ENCODE measurements at regions not wholly inside any gene's neighbourhood (a gene's known extent, or its start where the extent isn't known, plus 50 kb on each side); places are given as distances from the start of the nearest gene placed in this dataset.

DNA sequence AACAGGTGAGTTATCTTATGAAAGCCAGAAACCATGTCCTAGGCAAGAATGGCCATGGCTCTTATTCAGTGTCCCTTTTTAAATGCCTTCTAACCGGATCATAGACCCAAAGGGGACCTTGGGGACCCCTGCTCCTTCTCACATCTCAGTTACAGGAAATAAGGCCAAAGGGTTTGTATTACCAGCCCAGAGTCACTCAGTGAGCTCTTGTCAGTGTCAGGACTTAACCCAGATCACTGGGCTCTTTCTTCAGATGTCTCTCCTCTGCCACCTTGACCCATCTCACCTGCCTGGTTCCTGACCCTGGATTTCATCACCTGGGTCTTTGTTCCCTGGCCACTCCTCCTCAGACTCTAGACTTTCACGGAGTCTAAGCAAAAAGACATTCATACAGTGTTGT lies 556.7 kb downstream of the CMPK2 start:
- H3K79me1 ChIP-seq (ENCODE audit: insufficient read depth, low read depth, low read length, poor library complexity, severe bottlenecking): no peaks in the 10 kb centered on the region
- H4K5ac ChIP-seq (ENCODE audit: insufficient read length, low read depth, low read length): no peak overlapping the region
- H2BK15ac ChIP-seq (ENCODE audit: low read depth, low read length): no peak overlapping the region
- no peak overlapping the region for H2BK5ac ChIP-seq (ENCODE audit: insufficient read length, low read length)
- H4K91ac ChIP-seq (ENCODE audit: insufficient read length, low read depth, low read length): no peak overlapping the region
- H3K27me3 Mint-ChIP-seq (ENCODE audit: low read depth): no peaks in the 10 kb centered on the region
- H3K27ac ChIP-seq (ENCODE audit: insufficient read length, low read depth, low read length): no peak overlapping the region
- H2BK20ac ChIP-seq (ENCODE audit: low read depth, low read length, poor library complexity, severe bottlenecking): no peak overlapping the region
- no peaks in the 10 kb centered on the region for H3K79me2 ChIP-seq (ENCODE audit: insufficient read depth, low read length)
- H3K4ac ChIP-seq (ENCODE audit: low read depth, low read length): no peak overlapping the region
- H2BK120ac ChIP-seq (ENCODE audit: low read depth, low read length, poor library complexity, severe bottlenecking): no peak overlapping the region
- no peak overlapping the region for H3K18ac ChIP-seq (ENCODE audit: insufficient read length, low read depth, low read length)
- H3K9me3 Mint-ChIP-seq: no peaks in the 10 kb centered on the region
- no peaks in the 10 kb centered on the region for H3K4me1 ChIP-seq (ENCODE audit: insufficient read depth, low read length)
- H2AK5ac ChIP-seq (ENCODE audit: insufficient read length, low read length): no peak overlapping the region
- no peaks in the 10 kb centered on the region for H3K23me2 ChIP-seq (ENCODE audit: insufficient read length, low read depth, low read length, poor library complexity, severe bottlenecking)
- no peak overlapping the region for H3K23ac ChIP-seq (ENCODE audit: insufficient read length, low read depth, low read length)
- H4K8ac ChIP-seq (replicated peaks; ENCODE audit: insufficient read length, low read depth, low read length): no peak overlapping the region
- H3K27ac Mint-ChIP-seq: no peak overlapping the region
- no peaks in the 10 kb centered on the region for H3K4me1 Mint-ChIP-seq
- H3K9ac ChIP-seq (ENCODE audit: extremely low read depth, insufficient read length, low read length): no peak overlapping the region
- no peaks in the 10 kb centered on the region for H4K20me1 ChIP-seq (ENCODE audit: control insufficient read depth, insufficient read depth, insufficient read length)
- no peak overlapping the region for H3K14ac ChIP-seq (ENCODE audit: insufficient read depth, low read length)
- H2AFZ ChIP-seq (ENCODE audit: low read length): no peak overlapping the region
- H3T11ph ChIP-seq (ENCODE audit: low read length): no peak overlapping the region
- no peaks in the 10 kb centered on the region for H3K27me3 ChIP-seq (ENCODE audit: insufficient read depth, low read length)
- H3K4me3 Mint-ChIP-seq: no peak overlapping the region
- DNase-seq: no peak
- no peak overlapping the region for H3K56ac ChIP-seq (ENCODE audit: insufficient read length, low read depth, low read length)
- no peaks in the 10 kb centered on the region for H3K9me3 ChIP-seq (ENCODE audit: control insufficient read depth, low read depth, low read length)
- no peak overlapping the region for H3K4me2 ChIP-seq (ENCODE audit: insufficient read depth, insufficient read length, low read length)
- H2BK12ac ChIP-seq (ENCODE audit: insufficient read length, low read depth, low read length): no peak overlapping the region
- no peak for TF ChIP-seq CTCF (conservative IDR thresholded peaks at IDR 0.05)
- H3K36me3 Mint-ChIP-seq (ENCODE audit: insufficient read depth in 1 of 3, low read depth in 3 of 3): no peaks in the 10 kb centered on the region
- no CpG with 5 or more reads among the region's 2 CpGs for WGBS (ENCODE audit: extremely low coverage, insufficient read length, low lambda C conversion rate)

Data from H9 (cell line).